Gastrocnemius medialis (tissue), 4 donors: ENCODE measurements at regions not wholly inside any gene's neighbourhood (a gene's known extent, or its start where the extent isn't known, plus 50 kb on each side); places are given as distances from the start of the nearest gene placed in this dataset.
"Not testable (repeated sequence)": the region's sequence is repeated elsewhere in the genome, so short reads cannot be mapped to it uniquely, and the experiment has no call there.

Experiments used
- ATAC-seq, 2 donors: fragments of 150-250 bp; one replicate each; pipeline ENCODE4 v1.9.1; 2016
- DNase-seq, 2 donors: peaks; one replicate each; pipeline ENCODE4 v3.0.0-alpha.2; 2019
- H3K27ac ChIP-seq, 4 donors: fragments of 200-600 bp; sonication (generic); 1 replicate in 1 of 4; 2 replicates in 3 of 4; pipeline ENCODE4 v1.5.1; 2016 to 2018; ENCODE audit warnings: mild to moderate bottlenecking in 2 of 4, moderate library complexity in 1 of 4
- H3K27me3 ChIP-seq, 3 donors: fragments of 200-600 bp; sonication (generic) in 2 of 3; 1 replicate in 1 of 3; 2 replicates in 2 of 3; pipeline versions ENCODE4 v1.5.1 to v1.6.0; 2016 to 2019; ENCODE audit warnings: mild to moderate bottlenecking in 1 of 3, moderate library complexity in 1 of 3
- H3K36me3 ChIP-seq, 2 donors: fragments of 200-600 bp; sonication (generic) in 1 of 2; one replicate each; pipeline ENCODE4 v1.5.1; 2017 to 2018
- H3K4me1 ChIP-seq, 2 donors: fragments of 200-600 bp; sonication (generic) in 1 of 2; one replicate each; pipeline ENCODE4 v1.5.1; 2016 to 2017; ENCODE audit warnings: mild to moderate bottlenecking in 2 of 2
- H3K4me3 ChIP-seq, 4 donors: fragments of 200-600 bp; sonication (generic) in 3 of 4; 1 replicate in 1 of 4; 2 replicates in 3 of 4; pipeline ENCODE4 v1.5.1; 2016 to 2019; ENCODE audit warnings: mild to moderate bottlenecking in 2 of 4
- H3K9me3 ChIP-seq, 3 donors: fragments of 200-600 bp; sonication (generic) in 2 of 3; 1 replicate in 1 of 3; 2 replicates in 2 of 3; pipeline ENCODE4 v1.5.1; 2016 to 2019
- POLR2A ChIP-seq, 2 donors: fragments of 450-650 bp; IDR thresholded peaks; one replicate each; pipeline ENCODE4 v1.6.1; 2017; ENCODE audit warnings: antibody characterized with exemption in 2 of 2, mild to moderate bottlenecking in 2 of 2, moderate library complexity in 2 of 2
- in situ Hi-C, 4 donors: fragments of 200-750 bp; cut with MboI; loops; one replicate each; pipeline versions ENCODE4 v1.15.0 to v1.8.0; 2017; ENCODE audit warnings: low sequenced_read_pairs in 4 of 4
- intact Hi-C: fragments of 100-400 bp; cut with DNase I; formaldehyde crosslinking; loops from one replicate; pipeline ENCODE4 v1.15.1; 2023; ENCODE audit warnings: low total_unique reads
- TF ChIP-seq, protein P1 (sequence below), 5 experiments: fragments of 450-650 bp in 3 of 5; fragments of 200-600 bp in 2 of 5; sonication (generic) in 2 of 5; IDR thresholded peaks in 4 of 5; conservative IDR thresholded peaks in 1 of 5; 1 replicate in 4 of 5; 2 replicates in 1 of 5; pipeline ENCODE4 v1.5.1; 2016 to 2019; ENCODE audit warnings: antibody characterized with exemption in 5 of 5, mild to moderate bottlenecking in 3 of 5, moderate library complexity in 3 of 5

- in situ Hi-C loops: no loop called here
- intact Hi-C loops: no loop called here
Measured at GRCh38 chrX:4638036-4638435, 924.6 kb upstream of the PRKX start.

GRCh38 chrX:4627414-4627813, 914.0 kb upstream of the PRKX start:
- Histone ChIP-seq H3K27me3 (no peaks in the 10 kb centered on the region), H3K27ac (no peak overlapping the region), H3K9me3 (no peaks in the 10 kb centered on the region), H3K36me3 (no peaks in the 10 kb centered on the region), H3K4me3 (no peak overlapping the region), H3K4me1 (no peaks in the 10 kb centered on the region)
- intact Hi-C loops (no loop called here), in situ Hi-C loops (no loop called here)
- DNase-seq (no peak), ATAC-seq (no peak)
- no peak for TF ChIP-seq POLR2A (IDR thresholded peaks at IDR 0.05)

More at GRCh38 chrX:4638036-4638435, 924.6 kb upstream of the PRKX start:
- ATAC-seq (no peak), DNase-seq (no peak)
- Histone ChIP-seq H3K9me3 (no peaks in the 10 kb centered on the region), H3K4me1 (no peaks in the 10 kb centered on the region), H3K4me3 (no peak overlapping the region), H3K27ac (no peak overlapping the region), H3K27me3 (no peaks in the 10 kb centered on the region), H3K36me3 (no peaks in the 10 kb centered on the region)
- TF ChIP-seq POLR2A (IDR thresholded peaks at IDR 0.05): no peak
- TF ChIP-seq, protein P1, sequence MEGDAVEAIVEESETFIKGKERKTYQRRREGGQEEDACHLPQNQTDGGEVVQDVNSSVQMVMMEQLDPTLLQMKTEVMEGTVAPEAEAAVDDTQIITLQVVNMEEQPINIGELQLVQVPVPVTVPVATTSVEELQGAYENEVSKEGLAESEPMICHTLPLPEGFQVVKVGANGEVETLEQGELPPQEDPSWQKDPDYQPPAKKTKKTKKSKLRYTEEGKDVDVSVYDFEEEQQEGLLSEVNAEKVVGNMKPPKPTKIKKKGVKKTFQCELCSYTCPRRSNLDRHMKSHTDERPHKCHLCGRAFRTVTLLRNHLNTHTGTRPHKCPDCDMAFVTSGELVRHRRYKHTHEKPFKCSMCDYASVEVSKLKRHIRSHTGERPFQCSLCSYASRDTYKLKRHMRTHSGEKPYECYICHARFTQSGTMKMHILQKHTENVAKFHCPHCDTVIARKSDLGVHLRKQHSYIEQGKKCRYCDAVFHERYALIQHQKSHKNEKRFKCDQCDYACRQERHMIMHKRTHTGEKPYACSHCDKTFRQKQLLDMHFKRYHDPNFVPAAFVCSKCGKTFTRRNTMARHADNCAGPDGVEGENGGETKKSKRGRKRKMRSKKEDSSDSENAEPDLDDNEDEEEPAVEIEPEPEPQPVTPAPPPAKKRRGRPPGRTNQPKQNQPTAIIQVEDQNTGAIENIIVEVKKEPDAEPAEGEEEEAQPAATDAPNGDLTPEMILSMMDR (IDR thresholded peaks at IDR 0.05 in 4 of 5, conservative IDR thresholded peaks at IDR 0.05 in 1 of 5): no peak

DNA sequence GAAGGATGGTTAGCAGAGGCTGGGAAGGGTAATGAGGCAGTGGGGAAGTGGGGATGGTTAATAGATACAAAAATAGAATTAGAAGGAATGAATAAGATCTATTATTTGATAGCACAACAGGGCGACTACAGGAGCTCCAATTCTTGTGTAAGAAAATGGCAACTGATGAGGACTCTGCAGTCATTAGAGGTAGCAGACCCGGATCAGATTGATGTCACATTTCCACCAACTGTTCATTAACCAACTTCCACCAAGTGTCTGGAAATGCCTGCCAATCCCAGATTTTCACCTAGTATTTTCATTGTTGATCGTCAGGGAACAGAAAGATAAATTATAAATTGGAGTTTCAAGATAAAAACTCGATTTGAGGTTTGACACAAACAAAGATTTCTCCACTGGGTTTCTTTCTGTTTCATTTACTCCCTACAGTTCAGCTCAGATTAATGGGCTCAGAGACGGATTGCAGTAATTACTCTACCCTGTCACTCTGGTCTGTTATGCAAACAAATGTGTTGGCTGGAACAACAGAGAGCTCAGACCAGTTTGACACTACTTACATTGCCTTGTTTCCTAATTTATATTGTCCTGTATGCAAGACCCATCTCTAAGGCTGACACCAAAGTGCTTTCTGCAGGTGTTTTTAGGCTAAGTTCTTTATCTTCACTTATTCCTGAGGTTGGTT, 909.2 kb upstream of the PRKX start:
- H3K27ac ChIP-seq: no peak overlapping the region
- ATAC-seq (no peak), DNase-seq (no peak)
- no peaks in the 10 kb centered on the region for H3K27me3 ChIP-seq
- no peaks in the 10 kb centered on the region for H3K4me1 ChIP-seq
- intact Hi-C loops: no loop called here
- H3K4me3 ChIP-seq: no peak overlapping the region
- H3K9me3 ChIP-seq: no peaks in the 10 kb centered on the region
- in situ Hi-C loops: no loop called here
- no peaks in the 10 kb centered on the region for H3K36me3 ChIP-seq
- TF ChIP-seq, protein P1 (IDR thresholded peaks at IDR 0.05 in 4 of 5, conservative IDR thresholded peaks at IDR 0.05 in 1 of 5): no peak
- TF ChIP-seq POLR2A (IDR thresholded peaks at IDR 0.05): no peak

DNA sequence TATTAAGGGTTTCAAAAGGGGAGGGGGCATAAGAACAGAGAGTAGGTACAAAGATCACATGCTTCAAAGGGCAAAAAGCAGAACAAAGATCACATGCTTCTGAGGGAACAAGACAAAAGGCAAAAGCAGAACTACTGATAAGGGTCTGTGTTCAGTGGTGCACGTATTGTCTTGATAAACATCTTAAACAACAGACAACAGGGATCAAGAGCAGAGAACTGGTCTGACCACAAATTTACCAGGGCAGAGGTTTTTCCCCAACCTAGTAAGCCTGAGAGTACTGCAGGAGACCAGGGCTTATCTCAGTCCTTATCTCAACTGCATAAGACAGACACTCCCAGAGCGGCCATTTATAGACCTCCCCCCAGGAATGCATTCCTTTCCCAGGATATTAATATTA, 900.2 kb upstream of the PRKX start:
- H3K36me3 ChIP-seq, in situ Hi-C loops, ATAC-seq, H3K4me1 ChIP-seq, intact Hi-C loops, H3K4me3 ChIP-seq, H3K9me3 ChIP-seq, H3K27ac ChIP-seq, DNase-seq, H3K27me3 ChIP-seq: not testable (repeated sequence)

- Histone ChIP-seq H3K27ac (no peak overlapping the region), H3K4me1 (no peaks in the 10 kb centered on the region), H3K36me3 (no peaks in the 10 kb centered on the region), H3K4me3 (no peak overlapping the region), H3K9me3 (no peaks in the 10 kb centered on the region), H3K27me3 (no peaks in the 10 kb centered on the region)
- intact Hi-C loops (no loop called here), in situ Hi-C loops (no loop called here)
- DNase-seq: no peak
- no peak for ATAC-seq
- TF ChIP-seq, protein P1 (IDR thresholded peaks at IDR 0.05 in 4 of 5, conservative IDR thresholded peaks at IDR 0.05 in 1 of 5): no peak
- no peak for TF ChIP-seq POLR2A (IDR thresholded peaks at IDR 0.05)
Measured at GRCh38 chrX:4588893-4589292, 875.4 kb upstream of the PRKX start.

- DNase-seq: no peak
- intact Hi-C loops (no loop called here), in situ Hi-C loops (no loop called here)
- no peak for ATAC-seq
- Histone ChIP-seq H3K4me1 (no peaks in the 10 kb centered on the region), H3K36me3 (no peaks in the 10 kb centered on the region), H3K4me3 (no peak overlapping the region), H3K27ac (no peak overlapping the region), H3K9me3 (no peaks in the 10 kb centered on the region), H3K27me3 (no peaks in the 10 kb centered on the region)
- TF ChIP-seq POLR2A (IDR thresholded peaks at IDR 0.05): no peak
- TF ChIP-seq, protein P1 (IDR thresholded peaks at IDR 0.05 in 4 of 5, conservative IDR thresholded peaks at IDR 0.05 in 1 of 5): no peak
Measured at GRCh38 chrX:4588466-4588865, 875.0 kb upstream of the PRKX start.
